Trophoblast cell (in vitro differentiated cells and primary cell): ENCODE measurements at regions not wholly inside any gene's neighbourhood (a gene's known extent, or its start where the extent isn't known, plus 50 kb on each side); places are given as distances from the start of the nearest gene placed in this dataset.

Source experiments
- DNase-seq, 2 donors: peaks; one replicate each; pipeline ENCODE4 v3.0.0-alpha.2; 2016
- H2AFZ ChIP-seq: 2 replicates; pipeline ENCODE4 v1.6.1; 2013; ENCODE audit warnings: low read length, moderate library complexity, mild to moderate bottlenecking; ENCODE audit not compliant: insufficient read depth, poor library complexity
- H2AK5ac ChIP-seq: 2 replicates; pipeline ENCODE4 v1.6.1; 2013; ENCODE audit warnings: mild to moderate bottlenecking, low read length
- H2BK120ac ChIP-seq: 2 replicates; pipeline ENCODE4 v1.6.1; 2013; ENCODE audit warnings: low read length, mild to moderate bottlenecking, moderate library complexity; ENCODE audit not compliant: insufficient read depth, poor library complexity
- H2BK12ac ChIP-seq: 2 replicates; pipeline ENCODE4 v1.6.1; 2013; ENCODE audit warnings: mild to moderate bottlenecking, low read length, moderate library complexity
- H2BK5ac ChIP-seq: 2 replicates; pipeline ENCODE4 v1.6.1; 2013; ENCODE audit warnings: low read length, low read depth, moderate library complexity, mild to moderate bottlenecking; ENCODE audit not compliant: poor library complexity
- H3K14ac ChIP-seq: 2 replicates; pipeline ENCODE4 v1.6.1; 2013; ENCODE audit warnings: mild to moderate bottlenecking, low read length
- H3K18ac ChIP-seq: 2 replicates; pipeline ENCODE4 v1.6.1; 2013; ENCODE audit warnings: mild to moderate bottlenecking, low read length
- H3K23ac ChIP-seq: 2 replicates; pipeline ENCODE4 v1.6.1; 2013; ENCODE audit warnings: low read length
- H3K27ac ChIP-seq: 2 replicates; pipeline ENCODE4 v1.5.1; 2013; ENCODE audit warnings: low read depth, mild to moderate bottlenecking, inconsistent platforms, low read length, moderate library complexity
- H3K27me3 ChIP-seq: 2 replicates; pipeline ENCODE4 v1.6.1; 2013; ENCODE audit warnings: inconsistent platforms, mild to moderate bottlenecking, low read length, moderate library complexity; ENCODE audit not compliant: insufficient read depth
- H3K36me3 ChIP-seq, 2 experiments: 1 replicate in 1 of 2; 2 replicates in 1 of 2; pipeline ENCODE4 v1.6.1; 2013; ENCODE audit warnings: low read length in 2 of 2, mild to moderate bottlenecking in 2 of 2, moderate library complexity in 1 of 2; ENCODE audit not compliant: insufficient read depth in 2 of 2, control insufficient read depth in 1 of 2
- H3K4ac ChIP-seq: 2 replicates; pipeline ENCODE4 v1.6.1; 2013; ENCODE audit warnings: low read depth, mild to moderate bottlenecking, low read length, moderate library complexity
- H3K4me1 ChIP-seq, 2 experiments: 1 replicate in 1 of 2; 2 replicates in 1 of 2; pipeline ENCODE4 v1.6.1; 2013; ENCODE audit warnings: low read length in 2 of 2, mild to moderate bottlenecking in 2 of 2, moderate library complexity in 1 of 2; ENCODE audit not compliant: insufficient read depth in 2 of 2, control insufficient read depth in 1 of 2
- H3K4me2 ChIP-seq: 2 replicates; pipeline ENCODE4 v1.6.1; 2013; ENCODE audit warnings: inconsistent platforms, mild to moderate bottlenecking, low read length, moderate library complexity
- H3K4me3 ChIP-seq: 2 replicates; pipeline ENCODE4 v1.5.1; 2013; ENCODE audit warnings: mild to moderate bottlenecking, low read depth, low read length, inconsistent platforms
- H3K79me1 ChIP-seq: one replicate; pipeline ENCODE4 v1.6.1; 2013; ENCODE audit warnings: low read length
- H3K79me2 ChIP-seq: 2 replicates; pipeline ENCODE4 v1.6.1; 2013; ENCODE audit warnings: low read length, mild to moderate bottlenecking; ENCODE audit not compliant: control insufficient read depth, insufficient read depth, poor library complexity
- H3K9ac ChIP-seq: 2 replicates; pipeline ENCODE4 v1.6.1; 2013; ENCODE audit warnings: mild to moderate bottlenecking, low read length
- H3K9me3 ChIP-seq: 2 replicates; pipeline ENCODE4 v1.6.1; 2013; ENCODE audit warnings: low read depth, mild to moderate bottlenecking, control low read depth, inconsistent platforms, low read length; ENCODE audit not compliant: insufficient read depth
- H4K12ac ChIP-seq: 2 replicates; pipeline ENCODE4 v1.6.1; 2013; ENCODE audit warnings: low read depth, mild to moderate bottlenecking, low read length, moderate library complexity
- H4K8ac ChIP-seq: 2 replicates; pipeline ENCODE4 v1.6.1; 2013; ENCODE audit warnings: low read depth, mild to moderate bottlenecking, low read length, moderate library complexity
- H4K91ac ChIP-seq: one replicate; pipeline ENCODE4 v1.6.1; 2013; ENCODE audit warnings: low read depth, mild to moderate bottlenecking, low read length, moderate library complexity
- WGBS: extraction: QIAGEN DNeasy Blood & Tissue Kit; methylation state at CpG from one replicate; pipeline ENCODE4 v1.1.7; 2013; ENCODE audit warnings: missing lambda C conversion rate; ENCODE audit not compliant: insufficient read length, insufficient coverage; ENCODE audit errors: extremely low coverage; 5-methylcytosine and 5-hydroxymethylcytosine counted together

DNA sequence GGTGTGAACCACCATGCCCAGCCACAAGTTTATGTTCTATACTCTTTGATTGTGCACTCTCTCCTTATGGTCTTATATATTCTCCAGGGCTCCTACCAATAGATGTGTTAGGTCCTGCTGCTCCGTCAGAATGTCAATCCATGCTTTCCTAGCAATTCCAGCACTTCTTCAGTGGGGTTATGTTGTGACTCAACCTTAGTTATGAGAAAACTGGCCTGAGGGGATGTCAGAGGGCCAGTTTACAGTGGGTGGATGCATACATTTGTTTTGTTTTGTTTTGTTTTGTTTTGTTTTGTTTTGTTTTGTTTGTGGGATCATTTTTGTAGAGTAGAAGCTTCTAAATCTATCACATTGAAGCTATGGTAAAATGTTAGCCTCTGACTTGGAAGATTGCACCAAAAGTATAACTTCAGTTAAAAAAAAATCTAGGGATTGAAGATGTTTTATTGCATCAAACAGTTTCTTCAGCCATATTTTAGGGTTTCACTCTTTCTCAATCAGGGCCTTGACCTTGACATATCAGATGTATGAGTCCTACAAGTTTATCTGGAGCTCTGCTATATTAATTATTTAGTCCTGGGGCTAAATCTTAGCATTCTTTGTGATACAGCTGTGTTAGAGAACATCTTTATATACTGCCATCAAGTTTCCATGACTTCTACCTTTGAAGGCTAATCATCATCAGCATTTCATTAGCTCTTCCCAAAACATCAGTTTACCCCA lies 191.6 kb upstream of the CNTN5 start:
- H3K4me1 ChIP-seq, result no peaks in the 10 kb centered on the region
- H3K79me2 ChIP-seq, result no peaks in the 10 kb centered on the region
- no peak overlapping the region for H2AFZ ChIP-seq
- H2BK12ac ChIP-seq, result no peak overlapping the region
- H2AK5ac ChIP-seq, result no peak overlapping the region
- no peak overlapping the region for H3K4ac ChIP-seq
- H3K23ac ChIP-seq, result no peak overlapping the region
- no peaks in the 10 kb centered on the region for H3K27me3 ChIP-seq
- WGBS, result no CpG with 5 or more reads among the region's 1 CpG
- H4K8ac ChIP-seq, result no peak overlapping the region
- no peak overlapping the region for H3K4me2 ChIP-seq
- no peak for DNase-seq
- no peak overlapping the region for H3K27ac ChIP-seq
- no peaks in the 10 kb centered on the region for H3K36me3 ChIP-seq
- H3K9me3 ChIP-seq, result no peaks in the 10 kb centered on the region
- no peak overlapping the region for H3K9ac ChIP-seq
- no peak overlapping the region for H4K12ac ChIP-seq
- H2BK120ac ChIP-seq, result no peak overlapping the region
- H3K4me3 ChIP-seq, result no peak overlapping the region
- H3K14ac ChIP-seq, result no peak overlapping the region
- no peak overlapping the region for H3K18ac ChIP-seq
- H2BK5ac ChIP-seq, result no peak overlapping the region
- H3K79me1 ChIP-seq, result no peaks in the 10 kb centered on the region
- no peak overlapping the region for H4K91ac ChIP-seq

DNA sequence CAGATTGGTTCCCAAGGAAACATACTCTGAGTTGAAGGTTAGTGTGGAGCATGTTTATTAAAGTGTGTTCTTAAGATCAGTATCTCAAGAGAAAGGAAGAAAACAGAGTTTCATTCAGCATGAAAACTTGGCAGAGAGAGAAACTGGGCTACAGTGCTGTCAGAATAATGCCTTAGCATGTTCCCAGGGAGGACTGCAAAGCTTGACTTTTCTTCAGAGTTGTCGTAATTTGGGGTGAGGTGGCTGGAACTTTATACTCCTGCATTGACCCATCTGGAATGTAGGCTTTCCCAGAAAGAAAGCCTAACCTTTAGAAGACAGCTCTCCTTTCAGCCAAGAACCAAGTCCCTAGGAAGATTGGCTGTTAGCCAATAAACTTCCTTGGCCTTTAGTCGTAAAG lies 190.8 kb upstream of the CNTN5 start:
- no peak overlapping the region for H4K91ac ChIP-seq
- no peak overlapping the region for H4K12ac ChIP-seq
- no peak overlapping the region for H3K18ac ChIP-seq
- H3K4me3 ChIP-seq, result no peak overlapping the region
- H2BK5ac ChIP-seq, result no peak overlapping the region
- no peak overlapping the region for H3K23ac ChIP-seq
- no peaks in the 10 kb centered on the region for H3K36me3 ChIP-seq
- H2AFZ ChIP-seq, result no peak overlapping the region
- no peak overlapping the region for H2BK12ac ChIP-seq
- no peak overlapping the region for H3K27ac ChIP-seq
- H3K27me3 ChIP-seq, result no peaks in the 10 kb centered on the region
- no peak for DNase-seq
- H2BK120ac ChIP-seq, result no peak overlapping the region
- no peaks in the 10 kb centered on the region for H3K79me2 ChIP-seq
- no CpG with 5 or more reads among the region's 2 CpGs for WGBS
- H3K4ac ChIP-seq, result no peak overlapping the region
- no peak overlapping the region for H4K8ac ChIP-seq
- no peaks in the 10 kb centered on the region for H3K79me1 ChIP-seq
- H3K4me1 ChIP-seq, result no peaks in the 10 kb centered on the region
- H3K9ac ChIP-seq, result no peak overlapping the region
- no peak overlapping the region for H2AK5ac ChIP-seq
- H3K14ac ChIP-seq, result no peak overlapping the region
- H3K4me2 ChIP-seq, result no peak overlapping the region
- H3K9me3 ChIP-seq, result no peaks in the 10 kb centered on the region

DNA sequence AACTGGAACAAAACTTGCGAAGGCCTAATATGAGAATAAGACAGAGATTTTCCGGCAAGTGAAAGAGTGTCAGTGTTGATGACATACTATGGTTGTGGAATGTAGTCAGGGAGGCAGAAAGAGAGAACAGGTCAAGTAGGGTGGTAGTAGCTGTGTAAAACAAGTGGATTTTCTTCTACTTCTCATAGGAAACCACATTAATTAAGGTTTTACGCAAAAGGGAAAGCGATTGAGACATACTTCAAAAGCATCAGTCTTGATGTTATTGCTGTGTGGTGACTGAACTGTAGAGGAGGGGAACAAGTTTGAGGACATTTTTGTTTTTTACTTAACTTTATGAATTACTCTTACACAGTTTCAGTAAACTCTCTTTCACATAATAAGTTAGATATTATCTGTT lies 186.0 kb upstream of the CNTN5 start:
- Histone ChIP-seq H3K79me1 (no peaks in the 10 kb centered on the region), H3K27me3 (no peaks in the 10 kb centered on the region), H3K4ac (no peak overlapping the region), H3K4me1 (no peaks in the 10 kb centered on the region), H3K18ac (no peak overlapping the region), H3K27ac (no peak overlapping the region), H3K9me3 (no peaks in the 10 kb centered on the region), H4K91ac (no peak overlapping the region), H4K8ac (no peak overlapping the region), H3K36me3 (no peaks in the 10 kb centered on the region), H3K4me3 (no peak overlapping the region), H3K23ac (no peak overlapping the region), H2AFZ (no peak overlapping the region), H3K9ac (no peak overlapping the region), H2BK120ac (no peak overlapping the region), H4K12ac (no peak overlapping the region), H2BK12ac (no peak overlapping the region), H3K14ac (no peak overlapping the region), H2AK5ac (no peak overlapping the region), H3K79me2 (no peaks in the 10 kb centered on the region), H2BK5ac (no peak overlapping the region), H3K4me2 (no peak overlapping the region)
- WGBS, result no CpG with 5 or more reads among the region's 4 CpGs
- DNase-seq, result no peak

DNA sequence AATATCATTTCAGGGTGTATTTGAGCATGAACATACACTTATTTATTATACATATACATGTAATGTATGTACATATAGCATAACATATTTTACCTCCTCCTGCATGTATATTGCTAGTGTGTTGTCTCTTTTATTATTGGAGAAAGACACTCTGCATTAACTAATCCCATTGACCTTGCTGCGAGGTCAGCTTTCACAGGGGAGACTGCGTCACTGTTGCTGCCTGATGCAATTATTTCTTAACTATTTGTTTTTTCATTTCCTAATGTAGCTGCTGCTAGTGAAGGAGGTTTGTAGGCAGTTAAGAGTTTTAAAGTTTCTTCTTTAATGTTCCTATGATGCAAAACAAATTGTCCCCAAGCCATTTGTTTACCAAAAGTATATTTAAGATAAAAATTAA lies 185.4 kb upstream of the CNTN5 start:
- Histone ChIP-seq H2BK5ac (no peak overlapping the region), H3K9me3 (no peaks in the 10 kb centered on the region), H3K27ac (no peak overlapping the region), H3K4me3 (no peak overlapping the region), H3K9ac (no peak overlapping the region), H4K8ac (no peak overlapping the region), H2BK12ac (no peak overlapping the region), H4K12ac (no peak overlapping the region), H3K4ac (no peak overlapping the region), H3K79me1 (no peaks in the 10 kb centered on the region), H2AFZ (no peak overlapping the region), H3K14ac (no peak overlapping the region), H3K4me1 (no peaks in the 10 kb centered on the region), H3K23ac (no peak overlapping the region), H3K27me3 (no peaks in the 10 kb centered on the region), H3K36me3 (no peaks in the 10 kb centered on the region), H2BK120ac (no peak overlapping the region), H4K91ac (no peak overlapping the region), H2AK5ac (no peak overlapping the region), H3K4me2 (no peak overlapping the region), H3K79me2 (no peaks in the 10 kb centered on the region), H3K18ac (no peak overlapping the region)
- WGBS, result no CpG with 5 or more reads among the region's 2 CpGs
- DNase-seq, result no peak
